GM21825 (cell line): ENCODE measurements at regions not wholly inside any gene's neighbourhood (a gene's known extent, or its start where the extent isn't known, plus 50 kb on each side); places are given as distances from the start of the nearest gene placed in this dataset.

Experiments
- ATAC-seq: cut with Tn5 transposase; IDR thresholded peaks from one replicate; pipeline ENCODE4 v1.9.1; 2021; ENCODE audit warnings: mild to moderate bottlenecking, moderate library complexity; ENCODE audit not compliant: unreplicated experiment

GRCh38 chr3:104514371-104514770 lies 852.3 kb upstream of the ALCAM start:
- ATAC-seq = no peak

- ATAC-seq = no peak
These were observed 851.9 kb upstream of the ALCAM start for GRCh38 chr3:104514776-104515175.

- ATAC-seq = peak; percentile 37
These were observed 847.6 kb upstream of the ALCAM start for GRCh38 chr3:104519068-104519467.

- ATAC-seq = no peak
These were observed 847.1 kb upstream of the ALCAM start for GRCh38 chr3:104519468-104520227.

GRCh38 chr3:104520228-104520655 lies 846.5 kb upstream of the ALCAM start:
- peak; percentile 42 for ATAC-seq

GRCh38 chr3:104521606-104522336 lies 844.9 kb upstream of the ALCAM start:
- peak; percentile 51 for ATAC-seq

- ATAC-seq = no peak
These were observed 843.6 kb upstream of the ALCAM start for GRCh38 chr3:104523136-104523535.

GRCh38 chr3:104526901-104527401 lies 839.8 kb upstream of the ALCAM start:
- ATAC-seq = peak; percentile 85

GRCh38 chr3:104530934-104531333 lies 835.8 kb upstream of the ALCAM start:
- ATAC-seq = no peak

- ATAC-seq = no peak
These were observed 830.0 kb upstream of the ALCAM start for GRCh38 chr3:104536715-104537114.

- ATAC-seq = no peak
These were observed 829.4 kb upstream of the ALCAM start for GRCh38 chr3:104537323-104537722.

GRCh38 chr3:104546301-104546700 lies 820.4 kb upstream of the ALCAM start:
- ATAC-seq = no peak

GRCh38 chr3:104547031-104547430 lies 819.7 kb upstream of the ALCAM start:
- no peak for ATAC-seq

- no peak for ATAC-seq
These were observed 818.3 kb upstream of the ALCAM start for GRCh38 chr3:104548401-104548800.

GRCh38 chr3:104549099-104549714 lies 817.5 kb upstream of the ALCAM start:
- no peak for ATAC-seq

GRCh38 chr3:104553121-104553520 lies 813.6 kb upstream of the ALCAM start:
- no peak for ATAC-seq

- ATAC-seq = no peak
These were observed 812.3 kb upstream of the ALCAM start for GRCh38 chr3:104554425-104554824.

- no peak for ATAC-seq
These were observed 811.0 kb upstream of the ALCAM start for GRCh38 chr3:104555728-104556127.

GRCh38 chr3:104556372-104557078 lies 810.2 kb upstream of the ALCAM start:
- no peak for ATAC-seq

- no peak for ATAC-seq
These were observed 805.4 kb upstream of the ALCAM start for GRCh38 chr3:104561324-104561723.

GRCh38 chr3:104564045-104564643 lies 802.6 kb upstream of the ALCAM start:
- no peak for ATAC-seq
